K562 (cell line): ENCODE measurements at regions not wholly inside any gene's neighbourhood (a gene's known extent, or its start where the extent isn't known, plus 50 kb on each side); places are given as distances from the start of the nearest gene placed in this dataset.

Experiments used
- BCL6 ChIP-seq: fragments of 250-450 bp; sonication (Bioruptor Pico); IDR thresholded peaks from 2 replicates; pipeline ENCODE4 v1.4.0; 2020
- EZH2 ChIP-seq: IDR thresholded peaks from 2 replicates; pipeline ENCODE4 v1.6.1; 2012; ENCODE audit warnings: low read depth, mild to moderate bottlenecking, inconsistent platforms, low read length, borderline replicate concordance
- GATAD2B ChIP-seq: fragments of 450-650 bp; IDR thresholded peaks from 2 replicates; pipeline ENCODE4 v1.6.1; 2017; ENCODE audit warnings: mild to moderate bottlenecking, borderline replicate concordance
- MAFG ChIP-seq: fragments of 450-650 bp; conservative IDR thresholded peaks from 2 replicates; pipeline ENCODE4 v1.6.1; 2016; ENCODE audit warnings: missing genetic modification characterization, missing compliant biosample characterization
- YY1 ChIP-seq, 3 experiments: IDR thresholded peaks; 2 replicates each; pipeline ENCODE4 v1.6.1; 2011; ENCODE audit warnings: low read length in 2 of 3, mild to moderate bottlenecking in 2 of 3, moderate library complexity in 2 of 3, borderline replicate concordance in 1 of 3, control low read depth in 1 of 3, low read depth in 1 of 3; ENCODE audit not compliant: insufficient read depth in 3 of 3, insufficient replicate concordance in 2 of 3, control insufficient read depth in 1 of 3, insufficient read length in 1 of 3; ENCODE audit errors: extremely low read depth in 1 of 3
- ZNF644 ChIP-seq: fragments of 200-800 bp; sonication (Bioruptor generic); IDR thresholded peaks from 2 replicates; pipeline ENCODE4 v1.6.1; 2016; ENCODE audit warnings: low read depth, missing genetic modification characterization, missing compliant biosample characterization
- TF ChIP-seq, protein P1 (sequence below), 3 experiments: IDR thresholded peaks in 2 of 3; conservative IDR thresholded peaks in 1 of 3; 2 replicates each; pipeline ENCODE4 v1.5.1; 2011 to 2012; ENCODE audit warnings: low read length in 3 of 3, mild to moderate bottlenecking in 3 of 3, control low read depth in 2 of 3, improper control_type of control experiment in 1 of 3, inconsistent platforms in 1 of 3, low read depth in 1 of 3, mixed read lengths in 1 of 3, moderate library complexity in 1 of 3; ENCODE audit not compliant: insufficient read depth in 2 of 3

DNA sequence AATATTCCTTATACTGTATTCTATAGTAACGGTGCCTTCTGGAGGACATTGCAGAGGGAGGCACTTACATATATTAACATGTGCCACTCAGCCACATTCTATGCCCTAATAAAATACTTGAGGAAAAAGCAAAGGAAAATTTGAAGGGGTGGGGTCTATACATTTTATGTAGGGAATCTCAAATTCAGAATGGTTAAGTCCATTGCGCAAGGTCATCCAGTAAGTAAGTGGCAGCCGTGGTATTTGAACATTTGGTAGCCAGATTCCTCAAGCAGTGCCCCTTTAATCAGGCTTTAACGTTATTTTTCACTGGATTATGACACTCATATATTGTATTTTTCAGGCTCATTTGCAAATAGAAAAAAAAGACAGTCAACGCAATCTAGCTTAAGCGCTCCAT, 738.3 kb downstream of the DOK5 start:
- no peak for TF ChIP-seq EZH2
- TF ChIP-seq MAFG (tag), result no peak
- no peak for TF ChIP-seq GATAD2B
- TF ChIP-seq, protein P1, sequence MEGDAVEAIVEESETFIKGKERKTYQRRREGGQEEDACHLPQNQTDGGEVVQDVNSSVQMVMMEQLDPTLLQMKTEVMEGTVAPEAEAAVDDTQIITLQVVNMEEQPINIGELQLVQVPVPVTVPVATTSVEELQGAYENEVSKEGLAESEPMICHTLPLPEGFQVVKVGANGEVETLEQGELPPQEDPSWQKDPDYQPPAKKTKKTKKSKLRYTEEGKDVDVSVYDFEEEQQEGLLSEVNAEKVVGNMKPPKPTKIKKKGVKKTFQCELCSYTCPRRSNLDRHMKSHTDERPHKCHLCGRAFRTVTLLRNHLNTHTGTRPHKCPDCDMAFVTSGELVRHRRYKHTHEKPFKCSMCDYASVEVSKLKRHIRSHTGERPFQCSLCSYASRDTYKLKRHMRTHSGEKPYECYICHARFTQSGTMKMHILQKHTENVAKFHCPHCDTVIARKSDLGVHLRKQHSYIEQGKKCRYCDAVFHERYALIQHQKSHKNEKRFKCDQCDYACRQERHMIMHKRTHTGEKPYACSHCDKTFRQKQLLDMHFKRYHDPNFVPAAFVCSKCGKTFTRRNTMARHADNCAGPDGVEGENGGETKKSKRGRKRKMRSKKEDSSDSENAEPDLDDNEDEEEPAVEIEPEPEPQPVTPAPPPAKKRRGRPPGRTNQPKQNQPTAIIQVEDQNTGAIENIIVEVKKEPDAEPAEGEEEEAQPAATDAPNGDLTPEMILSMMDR (IDR thresholded peaks at IDR 0.05 in 2 of 3, conservative IDR thresholded peaks at IDR 0.05 in 1 of 3; ENCODE audit: insufficient read depth in 2 of 3, low read depth in 1 of 3, low read length in 3 of 3), result no peak
- no peak for TF ChIP-seq YY1 (IDR thresholded peaks at IDR 0.05; ENCODE audit: borderline replicate concordance in 1 of 3, control insufficient read depth in 1 of 3, extremely low read depth in 1 of 3, insufficient read depth in 3 of 3, insufficient read length in 1 of 3, insufficient replicate concordance in 2 of 3, low read depth in 1 of 3, low read length in 2 of 3)
- TF ChIP-seq BCL6, result no peak
- no peak for TF ChIP-seq ZNF644 (tag)
